ENCODE measurements at regions not wholly inside any gene's neighbourhood (a gene's known extent, or its start where the extent isn't known, plus 50 kb on each side); places are given as distances from the start of the nearest gene placed in this dataset.
"Not testable (repeated sequence)": the region's sequence is repeated elsewhere in the genome, so short reads cannot be mapped to it uniquely, and the experiment has no call there.

GRCh38 chr1:72983011-72983410 is 700.7 kb upstream of the NEGR1 start:
- H2BK120ac ChIP-seq (ENCODE audit: insufficient read depth, low read length, poor library complexity); DNase-seq; H3K36me3 ChIP-seq (ENCODE audit: control insufficient read depth in 1 of 2, insufficient read depth in 2 of 2, low read length in 2 of 2); H3K23ac ChIP-seq (ENCODE audit: low read length); H4K91ac ChIP-seq (ENCODE audit: low read depth, low read length); H3K27ac ChIP-seq (ENCODE audit: low read depth, low read length); H4K12ac ChIP-seq (ENCODE audit: low read depth, low read length); H2AFZ ChIP-seq (ENCODE audit: insufficient read depth, low read length, poor library complexity); H3K9me3 ChIP-seq (ENCODE audit: insufficient read depth, low read depth, low read length); H3K9ac ChIP-seq (ENCODE audit: low read length); H3K4me1 ChIP-seq (ENCODE audit: control insufficient read depth in 1 of 2, insufficient read depth in 2 of 2, low read length in 2 of 2); H3K27me3 ChIP-seq (ENCODE audit: insufficient read depth, low read length); H4K8ac ChIP-seq (ENCODE audit: low read depth, low read length); H2BK5ac ChIP-seq (ENCODE audit: low read depth, low read length, poor library complexity); H3K4ac ChIP-seq (ENCODE audit: low read depth, low read length); H3K79me1 ChIP-seq (ENCODE audit: low read length); H3K14ac ChIP-seq (ENCODE audit: low read length); H3K79me2 ChIP-seq (ENCODE audit: control insufficient read depth, insufficient read depth, low read length, poor library complexity); H3K4me3 ChIP-seq (ENCODE audit: low read depth, low read length); H3K18ac ChIP-seq (ENCODE audit: low read length); H3K4me2 ChIP-seq (ENCODE audit: low read length); H2BK12ac ChIP-seq (ENCODE audit: low read length); H2AK5ac ChIP-seq (ENCODE audit: low read length): not testable (repeated sequence)
- WGBS (ENCODE audit: extremely low coverage, insufficient coverage, insufficient read length): no CpG with 5 or more reads among the region's 15 CpGs

- WGBS (ENCODE audit: extremely low coverage, insufficient coverage, insufficient read length): no CpG with 5 or more reads among the region's 1 CpG
- Histone ChIP-seq H3K9ac (ENCODE audit: low read length) (no peak overlapping the region), H3K27me3 (ENCODE audit: insufficient read depth, low read length) (no peaks in the 10 kb centered on the region), H2BK12ac (ENCODE audit: low read length) (no peak overlapping the region), H2BK5ac (ENCODE audit: low read depth, low read length, poor library complexity) (no peak overlapping the region), H3K23ac (ENCODE audit: low read length) (no peak overlapping the region), H3K4me2 (ENCODE audit: low read length) (no peak overlapping the region), H3K4me1 (ENCODE audit: control insufficient read depth in 1 of 2, insufficient read depth in 2 of 2, low read length in 2 of 2) (no peaks in the 10 kb centered on the region), H2AK5ac (ENCODE audit: low read length) (no peak overlapping the region), H4K8ac (ENCODE audit: low read depth, low read length) (no peak overlapping the region), H3K18ac (ENCODE audit: low read length) (no peak overlapping the region), H3K27ac (ENCODE audit: low read depth, low read length) (no peak overlapping the region), H3K36me3 (ENCODE audit: control insufficient read depth in 1 of 2, insufficient read depth in 2 of 2, low read length in 2 of 2) (no peaks in the 10 kb centered on the region), H3K4me3 (ENCODE audit: low read depth, low read length) (no peak overlapping the region), H2BK120ac (ENCODE audit: insufficient read depth, low read length, poor library complexity) (no peak overlapping the region), H3K4ac (ENCODE audit: low read depth, low read length) (no peak overlapping the region), H2AFZ (ENCODE audit: insufficient read depth, low read length, poor library complexity) (no peak overlapping the region), H4K12ac (ENCODE audit: low read depth, low read length) (no peak overlapping the region), H3K9me3 (ENCODE audit: insufficient read depth, low read depth, low read length) (no peaks in the 10 kb centered on the region), H3K14ac (ENCODE audit: low read length) (no peak overlapping the region), H3K79me1 (ENCODE audit: low read length) (no peaks in the 10 kb centered on the region), H4K91ac (ENCODE audit: low read depth, low read length) (no peak overlapping the region), H3K79me2 (ENCODE audit: control insufficient read depth, insufficient read depth, low read length, poor library complexity) (no peaks in the 10 kb centered on the region)
- DNase-seq: no peak
These were observed 687.1 kb upstream of the NEGR1 start for GRCh38 chr1:72969461-72969860.

DNA sequence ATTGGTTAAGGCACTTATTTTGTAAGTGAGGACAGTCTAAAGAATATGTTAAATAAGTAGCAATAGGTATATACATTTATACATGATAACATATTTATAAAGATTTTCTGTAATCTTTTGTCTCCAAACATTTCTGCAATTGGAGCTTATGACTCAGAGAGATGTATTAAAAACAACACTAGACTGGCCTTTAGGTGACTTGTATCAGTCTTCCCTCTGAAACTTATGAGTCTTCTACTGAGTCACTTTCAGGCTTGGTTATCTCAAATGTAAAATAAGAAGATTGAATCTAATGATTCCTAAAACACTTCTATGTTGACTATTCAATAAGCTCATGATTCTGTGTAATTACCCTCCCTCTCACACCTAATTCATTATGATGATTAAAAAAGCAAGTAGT is 672.6 kb upstream of the NEGR1 start:
- Histone ChIP-seq H3K18ac (ENCODE audit: low read length) (no peak overlapping the region), H3K9ac (ENCODE audit: low read length) (no peak overlapping the region), H3K27me3 (ENCODE audit: insufficient read depth, low read length) (no peaks in the 10 kb centered on the region), H2AFZ (ENCODE audit: insufficient read depth, low read length, poor library complexity) (no peak overlapping the region), H4K12ac (ENCODE audit: low read depth, low read length) (no peak overlapping the region), H2BK12ac (ENCODE audit: low read length) (no peak overlapping the region), H3K36me3 (ENCODE audit: control insufficient read depth in 1 of 2, insufficient read depth in 2 of 2, low read length in 2 of 2) (no peaks in the 10 kb centered on the region), H3K4me1 (ENCODE audit: control insufficient read depth in 1 of 2, insufficient read depth in 2 of 2, low read length in 2 of 2) (no peaks in the 10 kb centered on the region), H3K4me3 (ENCODE audit: low read depth, low read length) (no peak overlapping the region), H2BK5ac (ENCODE audit: low read depth, low read length, poor library complexity) (no peak overlapping the region), H4K8ac (ENCODE audit: low read depth, low read length) (no peak overlapping the region), H2AK5ac (ENCODE audit: low read length) (no peak overlapping the region), H2BK120ac (ENCODE audit: insufficient read depth, low read length, poor library complexity) (no peak overlapping the region), H3K4ac (ENCODE audit: low read depth, low read length) (no peak overlapping the region), H3K14ac (ENCODE audit: low read length) (no peak overlapping the region), H3K79me1 (ENCODE audit: low read length) (no peaks in the 10 kb centered on the region), H4K91ac (ENCODE audit: low read depth, low read length) (no peak overlapping the region), H3K23ac (ENCODE audit: low read length) (no peak overlapping the region), H3K4me2 (ENCODE audit: low read length) (no peak overlapping the region), H3K9me3 (ENCODE audit: insufficient read depth, low read depth, low read length) (no peaks in the 10 kb centered on the region), H3K27ac (ENCODE audit: low read depth, low read length) (no peak overlapping the region), H3K79me2 (ENCODE audit: control insufficient read depth, insufficient read depth, low read length, poor library complexity) (no peaks in the 10 kb centered on the region)
- no peak for DNase-seq

DNA sequence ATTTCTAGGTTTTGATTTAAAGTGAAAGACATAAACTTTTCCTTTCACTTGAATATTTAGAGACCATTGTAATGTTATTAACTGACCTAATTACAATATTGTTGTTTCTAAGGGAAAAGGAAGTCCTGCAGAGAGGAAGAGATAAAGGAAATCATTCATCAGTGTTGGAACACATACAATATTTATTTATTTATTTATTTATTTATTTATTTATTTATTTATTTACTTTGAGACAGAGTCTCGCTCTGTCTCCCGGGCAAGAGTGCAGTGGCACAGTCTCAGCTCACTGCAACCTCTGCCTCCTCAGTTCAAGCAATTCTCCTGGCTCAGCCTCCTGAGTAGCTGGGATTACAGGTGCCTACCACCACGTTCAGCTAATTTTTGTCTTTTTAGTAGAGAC is 668.6 kb upstream of the NEGR1 start:
- not testable (repeated sequence) for H3K4me3 ChIP-seq (ENCODE audit: low read depth, low read length); H3K36me3 ChIP-seq (ENCODE audit: control insufficient read depth in 1 of 2, insufficient read depth in 2 of 2, low read length in 2 of 2); H3K4ac ChIP-seq (ENCODE audit: low read depth, low read length); H3K14ac ChIP-seq (ENCODE audit: low read length); H4K8ac ChIP-seq (ENCODE audit: low read depth, low read length); H3K79me1 ChIP-seq (ENCODE audit: low read length); H3K79me2 ChIP-seq (ENCODE audit: control insufficient read depth, insufficient read depth, low read length, poor library complexity); H3K18ac ChIP-seq (ENCODE audit: low read length); H3K4me2 ChIP-seq (ENCODE audit: low read length); H3K4me1 ChIP-seq (ENCODE audit: control insufficient read depth in 1 of 2, insufficient read depth in 2 of 2, low read length in 2 of 2); H2AFZ ChIP-seq (ENCODE audit: insufficient read depth, low read length, poor library complexity); H2BK120ac ChIP-seq (ENCODE audit: insufficient read depth, low read length, poor library complexity); H3K23ac ChIP-seq (ENCODE audit: low read length); H3K27me3 ChIP-seq (ENCODE audit: insufficient read depth, low read length); DNase-seq; H3K9ac ChIP-seq (ENCODE audit: low read length); H2AK5ac ChIP-seq (ENCODE audit: low read length); H4K91ac ChIP-seq (ENCODE audit: low read depth, low read length); H2BK12ac ChIP-seq (ENCODE audit: low read length); H2BK5ac ChIP-seq (ENCODE audit: low read depth, low read length, poor library complexity); H4K12ac ChIP-seq (ENCODE audit: low read depth, low read length); H3K9me3 ChIP-seq (ENCODE audit: insufficient read depth, low read depth, low read length); H3K27ac ChIP-seq (ENCODE audit: low read depth, low read length)
- no CpG with 5 or more reads among the region's 3 CpGs for WGBS (ENCODE audit: extremely low coverage, insufficient coverage, insufficient read length)
